NCI-H128 (cell line): ENCODE measurements at regions not wholly inside any gene's neighbourhood (a gene's known extent, or its start where the extent isn't known, plus 50 kb on each side); places are given as distances from the start of the nearest gene placed in this dataset.

Experiments
- DNase-seq: peaks from one replicate; lab custom pipeline; 2025; ENCODE audit not compliant: unreplicated experiment; lab: John Stamatoyannopoulos, UW

DNA sequence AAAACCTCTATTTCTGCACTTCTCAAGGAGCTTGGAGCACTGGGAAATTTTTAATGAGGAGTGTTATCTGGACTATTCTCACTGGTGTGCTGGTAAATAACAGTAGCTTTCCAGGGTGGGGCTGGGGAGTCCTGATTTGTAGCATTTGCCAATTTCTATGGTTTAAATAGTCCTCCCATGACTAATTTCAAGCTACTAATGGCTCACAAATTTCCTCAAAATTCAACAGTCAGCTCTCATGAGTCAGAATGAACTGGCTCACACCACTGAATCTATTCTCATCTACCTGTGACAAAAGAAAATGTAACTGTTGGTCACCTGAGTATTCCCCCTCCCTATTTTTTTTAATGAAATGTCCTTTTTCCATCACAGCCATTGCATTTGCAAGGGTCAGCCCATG lies 449.6 kb downstream of the KIF16B start:
- DNase-seq = no peak

- no peak for DNase-seq
Measured at GRCh38 chr20:16119909-16120308, 453.3 kb downstream of the KIF16B start.

- no peak for DNase-seq
Measured at GRCh38 chr20:16115911-16116552, 457.2 kb downstream of the KIF16B start.

- no peak for DNase-seq
Measured at GRCh38 chr20:16113736-16114135, 459.5 kb downstream of the KIF16B start.

DNA sequence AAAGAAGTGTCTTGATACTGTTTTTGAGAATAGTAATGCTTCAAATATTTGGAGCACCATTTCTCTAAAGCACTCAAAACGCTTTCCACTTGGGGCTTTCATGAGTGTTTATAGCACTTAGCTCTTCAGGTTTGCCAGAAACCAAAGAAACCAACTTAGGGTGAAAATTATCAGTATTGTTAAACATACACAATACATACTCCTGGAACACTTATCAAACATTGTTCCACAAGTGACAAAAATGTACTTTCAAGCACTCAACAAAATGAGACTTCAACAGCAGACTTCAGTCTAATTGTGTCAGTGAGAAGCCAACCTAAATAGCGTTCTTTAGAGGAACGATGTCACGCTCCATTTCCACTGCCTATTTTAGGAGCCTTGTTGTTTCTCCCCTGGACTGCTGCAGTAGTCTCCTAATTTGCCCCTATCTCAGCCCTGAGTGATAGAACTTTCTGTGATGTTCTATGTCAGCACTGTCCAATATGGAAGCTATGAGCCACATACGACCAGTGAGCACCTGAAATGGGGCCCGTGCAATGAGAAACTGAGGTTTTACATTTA lies 461.3 kb downstream of the KIF16B start:
- peak; percentile 70 for DNase-seq

- DNase-seq = no peak
Measured at GRCh38 chr20:16111172-16111832, 461.9 kb downstream of the KIF16B start.

- no peak for DNase-seq
Measured at GRCh38 chr20:16107172-16107870, 465.9 kb downstream of the KIF16B start.

DNA sequence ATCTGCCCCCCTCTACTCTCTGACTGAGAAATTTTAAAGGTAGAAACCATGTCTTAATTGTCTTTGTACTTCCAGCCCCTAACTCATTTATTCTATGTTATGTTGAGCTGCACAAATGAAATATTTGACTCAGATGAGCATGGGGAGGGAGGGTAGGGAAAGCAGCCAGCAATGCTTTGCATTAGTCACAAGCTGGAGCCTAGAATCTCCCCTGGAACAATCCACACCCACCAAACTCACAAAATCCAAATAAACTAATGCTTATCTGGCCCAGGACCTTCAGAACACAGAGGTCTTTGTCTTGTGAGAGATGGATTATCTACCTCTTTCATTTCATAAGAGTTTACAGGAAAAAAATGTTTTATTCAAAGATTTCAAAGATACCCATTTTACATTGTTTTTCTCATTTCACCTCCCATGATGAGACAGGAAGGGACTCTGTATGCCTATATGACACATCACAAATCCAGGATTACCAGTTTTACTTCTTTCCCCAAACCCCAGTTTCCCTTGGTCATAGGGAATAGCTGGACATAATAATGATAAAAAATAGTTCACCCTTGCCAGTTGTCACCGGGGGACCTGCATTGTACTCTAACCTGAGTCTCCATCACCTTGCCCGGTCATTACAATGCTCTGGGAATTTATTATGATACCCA lies 466.9 kb downstream of the KIF16B start:
- no peak for DNase-seq

GRCh38 chr20:16104783-16105182 lies 468.5 kb downstream of the KIF16B start:
- DNase-seq = no peak
